PC-3 (cell line): ENCODE measurements at regions not wholly inside any gene's neighbourhood (a gene's known extent, or its start where the extent isn't known, plus 50 kb on each side); places are given as distances from the start of the nearest gene placed in this dataset.

Experiments used
- EZH2 ChIP-seq: fragments of 300-600 bp; sonication (generic); IDR thresholded peaks from one replicate; pipeline ENCODE4 v1.6.1; 2017; ENCODE audit warnings: antibody characterized with exemption, mild to moderate bottlenecking, low read length; ENCODE audit not compliant: unreplicated experiment
- TF ChIP-seq, protein P1 (sequence below): fragments of 300-600 bp; sonication (generic); conservative IDR thresholded peaks from 2 replicates; pipeline ENCODE4 v1.5.1; 2017; ENCODE audit warnings: antibody characterized with exemption, low read depth, mild to moderate bottlenecking, low read length

- TF ChIP-seq, protein P1, sequence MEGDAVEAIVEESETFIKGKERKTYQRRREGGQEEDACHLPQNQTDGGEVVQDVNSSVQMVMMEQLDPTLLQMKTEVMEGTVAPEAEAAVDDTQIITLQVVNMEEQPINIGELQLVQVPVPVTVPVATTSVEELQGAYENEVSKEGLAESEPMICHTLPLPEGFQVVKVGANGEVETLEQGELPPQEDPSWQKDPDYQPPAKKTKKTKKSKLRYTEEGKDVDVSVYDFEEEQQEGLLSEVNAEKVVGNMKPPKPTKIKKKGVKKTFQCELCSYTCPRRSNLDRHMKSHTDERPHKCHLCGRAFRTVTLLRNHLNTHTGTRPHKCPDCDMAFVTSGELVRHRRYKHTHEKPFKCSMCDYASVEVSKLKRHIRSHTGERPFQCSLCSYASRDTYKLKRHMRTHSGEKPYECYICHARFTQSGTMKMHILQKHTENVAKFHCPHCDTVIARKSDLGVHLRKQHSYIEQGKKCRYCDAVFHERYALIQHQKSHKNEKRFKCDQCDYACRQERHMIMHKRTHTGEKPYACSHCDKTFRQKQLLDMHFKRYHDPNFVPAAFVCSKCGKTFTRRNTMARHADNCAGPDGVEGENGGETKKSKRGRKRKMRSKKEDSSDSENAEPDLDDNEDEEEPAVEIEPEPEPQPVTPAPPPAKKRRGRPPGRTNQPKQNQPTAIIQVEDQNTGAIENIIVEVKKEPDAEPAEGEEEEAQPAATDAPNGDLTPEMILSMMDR: no peak; the same call in 1 of the 2 replicates
- TF ChIP-seq EZH2: no peak
Observed at GRCh38 chr7:54825368-54825767, 66.4 kb upstream of the SEC61G start.
